Tibial nerve (tissue), 3 donors: ENCODE measurements at regions not wholly inside any gene's neighbourhood (a gene's known extent, or its start where the extent isn't known, plus 50 kb on each side); places are given as distances from the start of the nearest gene placed in this dataset.

Experiments used
- CTCF ChIP-seq, 5 experiments: fragments of 200-600 bp in 3 of 5; fragments of 450-650 bp in 2 of 5; sonication (generic) in 3 of 5; IDR thresholded peaks; one replicate each; pipeline ENCODE4 v1.5.1; 2016 to 2019; ENCODE audit warnings: antibody characterized with exemption in 5 of 5, mild to moderate bottlenecking in 3 of 5, moderate library complexity in 2 of 5
- POLR2A ChIP-seq, 2 donors: fragments of 450-650 bp; IDR thresholded peaks; one replicate each; pipeline ENCODE4 v1.6.1; 2017; ENCODE audit warnings: antibody characterized with exemption in 2 of 2, mild to moderate bottlenecking in 2 of 2, moderate library complexity in 2 of 2

DNA sequence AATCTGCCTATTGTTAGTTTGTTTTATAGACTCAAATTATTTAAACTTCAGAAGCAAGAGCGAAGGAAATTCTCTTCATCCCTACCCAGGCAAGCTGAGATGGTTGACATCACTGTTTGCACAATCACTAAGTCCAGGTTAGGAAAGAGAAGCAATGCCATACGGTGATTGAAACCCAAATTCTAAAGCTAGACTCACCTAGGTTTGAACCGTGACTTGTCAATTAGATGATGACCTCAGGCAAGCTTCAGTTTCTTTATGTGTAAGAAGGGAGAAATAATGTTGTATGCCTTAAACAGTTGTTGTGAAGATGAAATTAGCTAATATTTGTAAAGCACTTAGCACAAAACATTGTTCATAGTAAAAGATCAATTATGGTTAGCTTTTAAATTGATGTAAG is 96.5 kb upstream of the ANKRD55 start:
- no peak for TF ChIP-seq CTCF (IDR thresholded peaks at IDR 0.05)
- TF ChIP-seq POLR2A (IDR thresholded peaks at IDR 0.05): no peak
